GM12878 (cell line): ENCODE measurements at regions not wholly inside any gene's neighbourhood (a gene's known extent, or its start where the extent isn't known, plus 50 kb on each side); places are given as distances from the start of the nearest gene placed in this dataset.

ENCODE experiments used
- CBX5 ChIP-seq: sonication (generic); IDR thresholded peaks from 2 replicates; pipeline ENCODE4 v1.6.1; 2016; ENCODE audit warnings: low read depth, moderate library complexity, mild to moderate bottlenecking, inconsistent platforms
- CTCF ChIP-seq, 3 experiments: IDR thresholded peaks in 2 of 3; conservative IDR thresholded peaks in 1 of 3; 2 replicates each; pipeline ENCODE4 v1.5.1; 2011; ENCODE audit warnings: low read depth in 3 of 3, low read length in 3 of 3, mild to moderate bottlenecking in 3 of 3, control low read depth in 2 of 3, moderate library complexity in 2 of 3, inconsistent platforms in 1 of 3, mixed read lengths in 1 of 3; ENCODE audit not compliant: control insufficient read depth in 2 of 3, insufficient read depth in 1 of 3; ENCODE audit errors: extremely low read depth in 1 of 3
- EP300 ChIP-seq, 2 experiments: fragments of 150-350 bp in 1 of 2; IDR thresholded peaks; 2 replicates each; pipeline ENCODE4 v1.6.1; 2011 to 2012; ENCODE audit warnings: low read depth in 2 of 2, low read length in 2 of 2, borderline replicate concordance in 1 of 2, improper control_type of control experiment in 1 of 2, inconsistent platforms in 1 of 2; ENCODE audit not compliant: control insufficient read depth in 1 of 2
- EZH2 ChIP-seq: IDR thresholded peaks from 2 replicates; pipeline ENCODE4 v1.6.1; 2012; ENCODE audit warnings: low read depth, mild to moderate bottlenecking, control low read depth, inconsistent platforms, low read length, borderline replicate concordance; ENCODE audit not compliant: control insufficient read depth
- HCFC1 ChIP-seq: fragments of 150-350 bp; IDR thresholded peaks from 2 replicates; pipeline ENCODE4 v1.6.1; 2014; ENCODE audit warnings: low read length
- MTA2 ChIP-seq: fragments of 450-650 bp; IDR thresholded peaks from 2 replicates; pipeline ENCODE4 v1.6.1; 2016; ENCODE audit warnings: low read depth, mild to moderate bottlenecking, moderate library complexity
- NFIC ChIP-seq: IDR thresholded peaks from 2 replicates; pipeline ENCODE4 v1.6.1; 2012; ENCODE audit warnings: low read depth, mild to moderate bottlenecking, inconsistent platforms, low read length, moderate library complexity
- NR2C2 ChIP-seq: IDR thresholded peaks from 2 replicates; pipeline ENCODE4 v1.6.1; 2011; ENCODE audit warnings: borderline replicate concordance, low read depth; ENCODE audit not compliant: control insufficient read depth, insufficient read length
- RCOR1 ChIP-seq: conservative IDR thresholded peaks from 2 replicates; pipeline ENCODE4 v1.6.1; 2012; ENCODE audit warnings: low read depth, low read length, improper control_type of control experiment

DNA sequence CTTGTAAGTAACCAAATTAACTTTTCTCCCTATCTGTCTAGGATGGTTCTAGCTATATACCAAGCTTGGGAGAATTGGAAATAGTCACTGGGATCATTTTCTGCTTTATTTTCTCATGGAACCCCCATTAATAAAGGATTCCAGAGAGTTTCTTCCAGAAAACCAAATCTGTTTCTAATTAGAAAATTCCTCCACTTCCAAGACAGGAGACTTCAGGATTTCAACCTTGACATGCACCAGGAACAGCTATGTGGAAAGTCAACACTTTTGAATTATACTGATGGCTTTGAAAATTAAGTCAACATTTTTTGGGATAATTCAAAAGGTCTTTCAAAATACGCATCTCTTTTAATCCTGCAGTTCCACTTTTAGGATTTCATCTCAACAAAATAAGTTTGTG lies 138.3 kb downstream of the MEX3B start:
- no peak for TF ChIP-seq RCOR1
- TF ChIP-seq EP300 (IDR thresholded peaks at IDR 0.05; ENCODE audit: borderline replicate concordance in 1 of 2, control insufficient read depth in 1 of 2, low read depth in 2 of 2, low read length in 2 of 2): no peak
- no peak for TF ChIP-seq CTCF (IDR thresholded peaks at IDR 0.05 in 2 of 3, conservative IDR thresholded peaks at IDR 0.05 in 1 of 3; ENCODE audit: control insufficient read depth in 2 of 3, extremely low read depth in 1 of 3, insufficient read depth in 1 of 3, low read depth in 3 of 3, low read length in 3 of 3)
- TF ChIP-seq MTA2: no peak
- TF ChIP-seq NFIC: no peak
- TF ChIP-seq EZH2: no peak
- TF ChIP-seq CBX5: no peak
- no peak for TF ChIP-seq HCFC1
- no peak for TF ChIP-seq NR2C2
